Hepatic stellate cell (primary cell): ENCODE measurements at regions not wholly inside any gene's neighbourhood (a gene's known extent, or its start where the extent isn't known, plus 50 kb on each side); places are given as distances from the start of the nearest gene placed in this dataset.
A peak's percentile ranks its signal among the peaks of the same experiment; 100 is the strongest.

Source experiments
- DNase-seq: peaks from one replicate; pipeline ENCODE4 v3.0.0; 2011; ENCODE audit warnings: low spot score

DNA sequence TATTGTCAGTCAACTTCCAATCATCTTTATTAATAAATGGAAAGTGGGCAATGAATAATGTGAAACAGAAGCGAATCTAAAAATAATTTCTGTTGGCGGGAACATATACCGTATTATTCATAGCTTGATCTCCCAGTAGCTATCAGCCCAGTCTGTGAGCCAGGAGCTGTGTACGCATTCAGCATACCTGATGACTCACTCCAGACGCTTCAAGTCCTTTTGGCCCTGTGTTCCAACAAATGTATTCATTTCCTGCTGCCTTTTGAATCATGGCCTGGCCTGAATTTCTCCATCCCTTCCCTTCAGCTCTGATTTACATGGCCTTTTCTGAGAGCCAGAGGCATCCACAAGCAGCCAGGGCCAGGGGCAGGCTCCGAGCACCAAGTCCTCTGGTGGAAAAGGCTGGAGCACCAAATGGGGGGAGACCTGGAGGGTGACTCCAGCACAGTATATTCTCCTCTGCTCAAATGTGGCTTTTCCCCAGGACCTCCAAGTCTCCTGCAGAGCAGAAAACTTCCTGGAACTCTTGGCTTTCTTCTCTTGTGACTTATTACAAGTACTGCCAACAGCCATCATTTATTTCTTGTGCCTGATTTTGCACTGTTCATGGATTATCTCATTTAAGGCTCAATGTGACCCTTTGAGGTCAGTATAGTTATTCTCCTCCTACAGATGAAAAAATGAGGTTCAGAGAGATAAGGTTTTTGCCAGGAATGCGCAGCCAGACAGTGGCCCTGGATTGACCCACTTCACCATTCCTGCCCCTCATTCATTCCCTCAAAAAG, 108.7 kb downstream of the EN1 start:
- DNase-seq = peak; percentile 74

DNA sequence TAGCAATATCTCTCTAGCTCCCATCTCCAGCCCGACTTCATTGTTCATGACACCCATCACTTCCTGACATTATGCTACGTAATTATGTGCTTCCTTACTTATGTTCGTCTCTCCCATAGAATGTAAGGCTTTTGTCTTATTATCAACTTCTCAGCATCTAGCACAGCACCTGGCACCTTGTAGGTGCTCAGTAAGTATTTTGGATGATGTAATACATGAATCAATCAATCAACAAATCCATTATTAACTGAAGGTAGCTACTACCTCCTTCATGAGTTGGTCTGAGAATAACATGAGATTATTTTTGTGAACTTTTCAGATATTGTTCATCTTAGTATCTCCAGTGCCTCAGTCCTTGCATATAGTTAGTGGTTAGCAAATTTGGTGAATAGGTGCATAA, 109.3 kb downstream of the EN1 start:
- no peak for DNase-seq

DNA sequence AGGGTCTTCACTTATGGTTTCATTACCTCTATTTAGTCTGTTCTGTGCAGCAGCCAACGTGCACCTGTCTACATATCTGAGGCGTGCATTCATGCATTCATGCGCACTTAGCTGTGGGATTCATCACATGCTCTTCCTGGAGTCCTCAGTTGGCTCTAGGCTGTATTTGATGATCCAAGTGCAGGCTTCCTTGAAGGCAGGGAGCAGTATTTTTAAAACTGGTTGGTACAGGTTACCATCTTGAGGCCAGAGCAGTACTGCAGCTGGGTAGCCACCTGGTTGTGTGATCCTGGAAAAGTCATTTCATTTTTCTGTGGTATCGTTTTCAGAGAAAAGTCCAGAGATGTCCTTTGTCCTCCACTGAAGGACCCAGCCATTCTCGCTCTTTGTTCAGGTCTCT, 109.8 kb downstream of the EN1 start:
- no peak for DNase-seq

DNA sequence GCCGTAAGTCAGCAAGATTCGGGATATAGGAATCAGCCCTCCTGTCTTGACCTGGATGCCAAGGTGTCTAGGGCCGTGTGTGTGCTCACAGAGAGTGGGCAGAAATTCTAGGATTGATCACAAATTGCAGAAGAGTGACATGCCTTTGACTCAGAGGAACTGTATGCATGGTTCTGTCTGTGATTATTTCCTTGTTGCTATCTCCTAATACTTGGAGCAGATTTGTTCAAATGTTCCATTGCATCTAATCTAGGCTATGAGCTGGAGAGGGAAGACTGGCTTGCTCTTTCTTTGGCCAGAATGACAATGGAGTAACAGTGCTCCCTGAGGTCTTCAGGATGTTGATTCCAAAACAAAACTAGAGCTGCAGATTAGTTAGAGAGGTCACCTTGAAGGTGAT, 115.0 kb downstream of the EN1 start:
- no peak for DNase-seq

DNA sequence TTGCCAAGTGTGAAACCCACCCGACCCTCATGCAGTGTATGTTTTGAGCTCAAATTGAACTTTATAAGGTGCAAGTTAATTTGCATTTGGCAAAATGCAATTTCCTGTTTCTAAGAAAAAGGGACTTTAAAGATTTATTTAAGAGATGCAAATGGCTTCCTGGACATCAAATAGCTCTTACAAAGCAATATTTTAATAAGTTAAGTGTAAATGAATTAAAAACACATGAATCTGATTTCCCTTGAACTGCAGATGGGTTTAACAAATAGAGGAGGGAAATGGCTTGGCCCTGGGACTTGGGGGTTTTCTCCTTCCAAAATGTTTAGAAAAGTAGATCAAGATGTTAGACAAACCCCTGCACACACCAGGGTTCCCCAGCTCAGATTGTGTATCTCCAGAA, 116.0 kb downstream of the EN1 start:
- no peak for DNase-seq

DNA sequence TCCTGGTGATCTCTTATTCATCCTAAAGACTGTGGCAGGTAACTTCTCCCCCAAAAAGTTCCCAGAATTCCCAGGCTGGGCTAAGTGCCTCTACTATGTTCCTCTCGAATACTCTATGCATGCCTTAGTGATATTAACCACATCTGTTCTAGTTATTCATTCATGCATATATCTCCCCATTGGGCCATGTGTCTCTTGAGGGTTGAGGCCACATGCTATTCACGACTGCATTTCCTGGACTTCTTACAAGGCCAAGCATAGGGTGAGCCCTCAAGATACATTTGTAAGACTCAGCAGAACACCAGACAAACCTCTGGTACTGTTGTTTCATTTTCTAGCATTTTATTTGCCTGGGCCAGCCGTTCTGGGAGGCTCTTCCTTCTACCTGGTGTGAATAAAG, 117.0 kb downstream of the EN1 start:
- DNase-seq = no peak

DNA sequence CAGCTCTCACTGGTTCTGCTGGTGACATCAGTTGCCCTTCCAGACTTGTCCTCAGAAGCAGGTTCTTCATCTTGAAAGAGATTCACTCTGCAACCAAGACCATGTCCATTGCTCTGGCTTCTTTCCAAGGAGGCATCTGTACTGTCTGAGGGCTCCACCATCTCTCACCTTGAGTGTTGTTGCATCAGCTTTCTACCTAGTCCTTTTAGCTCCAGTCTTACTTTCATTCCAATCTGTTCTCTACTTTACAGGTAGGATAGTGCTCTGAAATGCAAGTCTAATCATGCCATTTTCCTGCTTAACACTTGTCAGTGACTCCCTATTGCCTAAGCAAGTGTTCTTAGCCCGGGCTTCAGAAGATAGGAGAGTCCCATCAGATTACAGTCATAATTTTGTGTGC, 117.7 kb downstream of the EN1 start:
- DNase-seq = no peak

DNA sequence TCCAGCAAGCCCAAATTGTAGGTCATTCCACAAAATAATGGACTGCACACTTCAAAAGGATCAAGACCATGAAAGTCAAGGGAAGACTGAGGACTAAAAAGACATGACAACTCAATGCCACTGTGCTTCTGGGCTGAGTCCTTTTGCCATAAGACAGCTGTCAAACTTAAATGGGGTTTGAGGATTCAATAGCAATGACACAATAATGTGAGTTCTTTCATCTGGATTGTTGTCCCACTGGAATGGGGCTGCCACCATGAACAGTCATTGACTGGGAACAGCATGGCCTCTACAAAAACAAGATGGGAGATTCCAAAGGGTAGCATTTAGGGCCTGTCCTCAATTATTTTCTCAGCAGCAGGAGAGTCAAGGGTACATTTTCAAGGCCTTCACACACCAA, 118.5 kb downstream of the EN1 start:
- DNase-seq = no peak

DNA sequence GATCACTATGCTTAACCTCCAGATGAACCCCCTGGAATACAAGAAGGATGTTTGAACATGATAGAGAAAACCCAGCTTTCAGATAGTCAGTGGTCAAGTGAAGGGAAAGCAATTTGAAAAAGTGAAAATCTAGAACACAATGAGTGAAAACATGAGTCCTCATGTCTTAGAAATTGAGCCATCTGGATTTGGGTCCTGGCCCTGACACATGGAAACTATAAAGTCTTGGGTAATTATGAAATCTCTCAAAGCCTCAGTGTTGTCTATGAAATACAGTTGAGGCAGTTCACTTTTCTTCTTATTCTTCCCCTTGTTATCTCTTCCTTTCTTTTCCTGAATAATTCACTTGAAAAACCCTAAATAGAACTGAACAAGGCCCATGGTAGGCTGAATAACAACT, 120.6 kb downstream of the EN1 start:
- no peak for DNase-seq

DNA sequence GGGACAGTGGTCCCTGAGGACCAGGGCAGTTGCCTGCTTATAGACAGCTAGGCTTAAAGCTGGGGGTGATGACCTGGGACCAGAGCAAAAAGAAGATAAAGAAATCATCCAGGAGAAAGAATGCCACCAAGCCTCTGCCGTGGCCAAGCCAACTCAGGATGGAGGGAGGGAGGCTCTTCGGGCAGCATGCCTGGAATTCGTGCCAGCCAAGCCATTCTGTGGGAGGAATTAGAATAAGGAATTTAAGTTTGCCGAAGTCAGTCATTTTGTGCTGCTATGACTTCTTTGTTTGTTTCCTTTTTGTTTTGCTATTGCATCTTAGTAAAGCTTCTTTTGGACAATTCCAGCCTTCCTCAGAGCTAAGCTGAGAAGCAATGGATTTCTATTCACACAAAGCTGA, 124.1 kb downstream of the EN1 start:
- no peak for DNase-seq

DNA sequence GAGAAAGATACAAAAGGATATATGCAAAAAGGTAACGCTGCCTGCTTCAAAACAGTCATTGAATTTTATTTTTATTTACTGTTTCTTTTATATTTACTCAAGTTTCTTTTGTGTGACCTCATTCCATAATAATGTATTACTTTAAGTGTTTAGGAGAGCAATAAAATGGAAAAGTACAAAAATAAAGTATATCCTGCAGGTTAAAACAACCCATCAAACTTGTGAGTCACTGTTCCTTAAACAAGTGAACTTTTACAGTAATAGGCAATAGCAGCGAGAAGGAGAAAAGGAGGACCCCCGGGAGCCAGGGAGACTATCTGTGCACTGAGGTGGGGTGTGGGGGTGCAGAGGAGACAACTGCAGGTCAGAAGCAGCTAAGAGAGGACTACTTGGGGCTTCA, 124.5 kb downstream of the EN1 start:
- no peak for DNase-seq

DNA sequence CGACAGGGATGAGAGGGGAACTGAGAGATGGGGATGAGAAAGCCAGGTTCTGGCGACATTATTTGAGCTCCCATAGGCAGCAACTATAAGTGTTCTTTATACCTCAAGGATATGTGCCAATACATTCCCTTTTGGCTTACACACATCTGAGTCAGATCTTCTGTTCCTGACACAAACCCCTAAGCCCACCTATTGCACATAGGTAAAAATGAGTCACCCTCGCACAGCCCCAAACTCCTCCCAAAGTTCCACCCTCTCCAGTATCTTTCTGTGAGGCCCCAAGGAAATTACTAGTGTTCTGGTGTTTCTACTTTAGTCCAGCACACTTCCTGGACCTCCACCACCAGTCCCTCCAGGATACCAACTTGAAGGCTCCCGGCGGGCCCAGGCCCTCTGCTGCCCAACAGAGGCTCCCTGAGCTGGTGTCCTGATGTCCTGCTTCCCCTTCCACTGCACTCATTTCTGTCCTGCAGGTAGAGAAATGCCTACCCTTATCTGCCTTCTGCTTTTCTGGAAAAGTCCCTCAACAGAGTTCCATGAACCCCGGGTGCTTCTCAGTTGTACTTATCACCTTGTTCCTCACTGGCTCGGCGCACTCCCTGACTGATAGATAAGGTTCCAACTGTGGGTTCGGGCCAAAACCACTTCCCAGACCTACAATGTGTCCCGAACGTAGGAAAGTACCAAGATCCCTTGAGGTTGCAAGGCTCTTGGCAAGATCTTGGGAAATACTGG, 125.5 kb downstream of the EN1 start:
- no peak for DNase-seq

DNA sequence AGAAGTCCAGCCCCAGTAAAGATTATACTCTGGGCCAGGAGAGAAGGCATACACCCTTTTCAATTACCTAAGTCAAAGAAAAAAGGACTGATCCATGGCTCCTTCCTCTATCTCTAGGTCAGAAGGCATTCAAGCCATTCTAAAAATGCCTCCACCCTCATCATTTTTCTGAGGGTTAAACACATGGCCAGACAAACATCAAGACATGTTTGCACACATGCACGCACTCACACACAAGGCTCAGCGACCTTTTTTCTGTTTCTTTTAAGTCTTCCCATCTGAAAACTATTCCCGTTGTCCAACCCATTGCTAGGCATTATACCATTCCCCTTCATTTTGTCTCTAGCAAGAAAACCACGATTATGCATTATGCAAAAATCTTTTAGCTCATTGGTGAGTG, 126.6 kb downstream of the EN1 start:
- DNase-seq = no peak

DNA sequence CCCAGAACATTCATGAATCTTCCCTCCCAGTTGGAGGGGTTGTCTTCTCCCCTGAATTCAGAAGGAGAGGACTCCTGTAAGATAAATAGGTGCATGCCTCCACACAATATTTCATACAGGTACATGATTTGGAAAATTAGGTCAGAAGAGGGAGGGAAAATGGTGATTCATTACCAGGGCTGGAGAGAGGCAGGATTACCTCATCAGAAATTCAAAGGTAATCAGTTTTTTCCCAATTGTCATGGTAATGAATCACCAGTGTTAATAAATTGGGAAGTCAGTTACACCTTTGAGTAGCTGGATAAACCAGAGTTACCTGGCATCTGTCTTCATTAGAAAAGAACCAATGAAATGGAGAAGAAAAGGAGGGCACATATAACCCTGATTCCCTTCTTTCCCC, 128.5 kb downstream of the EN1 start:
- no peak for DNase-seq

DNA sequence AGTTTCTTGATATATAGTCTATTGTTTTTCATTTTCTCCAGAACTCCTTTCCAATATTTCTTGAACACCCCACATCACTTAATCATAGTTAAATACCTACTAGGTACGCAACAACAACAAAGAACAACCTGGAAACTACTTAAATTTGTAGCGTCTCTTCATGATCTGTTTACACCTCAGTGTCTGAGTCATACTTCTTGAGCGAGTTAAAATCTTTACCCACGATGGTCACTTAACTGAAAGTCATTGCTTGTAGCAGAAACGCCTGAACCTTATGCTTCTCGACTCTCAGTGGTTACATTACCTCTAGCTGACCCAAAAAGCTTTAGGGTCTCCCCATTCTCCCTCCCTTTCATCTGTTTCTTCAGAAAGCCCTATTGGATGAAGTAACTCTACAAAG, 131.3 kb downstream of the EN1 start:
- no peak for DNase-seq

DNA sequence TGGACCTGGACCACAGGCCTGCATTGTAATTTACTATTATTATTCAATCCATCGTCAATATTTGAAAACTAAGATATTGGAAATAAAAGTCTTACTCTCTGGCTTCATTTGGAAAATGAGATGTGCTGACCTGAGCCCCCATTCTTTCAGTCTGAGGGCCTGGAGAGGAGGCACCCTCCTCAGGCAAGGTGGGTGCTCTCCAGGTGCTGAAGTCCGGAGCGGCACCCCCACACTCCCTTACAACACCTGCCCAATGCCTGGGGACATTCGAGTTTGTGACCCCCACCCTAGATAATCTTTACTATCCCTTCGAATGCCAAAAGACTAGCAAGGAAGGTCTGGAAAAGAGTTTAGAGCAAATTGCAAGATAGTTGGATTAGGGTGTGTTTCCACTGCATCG, 133.3 kb downstream of the EN1 start:
- no peak for DNase-seq

DNA sequence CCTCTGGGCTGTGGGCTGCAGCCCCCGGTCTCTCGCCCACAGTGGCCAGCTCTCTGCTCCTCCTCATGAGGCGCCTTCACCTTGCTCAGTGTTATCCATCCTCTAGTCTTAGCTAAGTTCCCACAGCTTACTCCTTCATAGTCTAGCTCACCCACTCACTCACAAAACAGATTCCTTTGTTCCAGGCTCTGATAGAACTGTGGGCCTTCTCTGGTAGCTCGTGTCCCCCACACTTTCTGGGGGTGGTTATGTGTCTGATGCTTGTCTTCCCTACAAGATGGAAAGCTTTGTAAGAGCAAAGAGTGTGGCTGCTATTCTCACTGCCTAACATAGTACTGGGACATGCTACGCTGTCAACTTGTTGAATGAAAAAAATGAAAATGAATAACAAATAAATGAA, 135.8 kb downstream of the EN1 start:
- DNase-seq = no peak

DNA sequence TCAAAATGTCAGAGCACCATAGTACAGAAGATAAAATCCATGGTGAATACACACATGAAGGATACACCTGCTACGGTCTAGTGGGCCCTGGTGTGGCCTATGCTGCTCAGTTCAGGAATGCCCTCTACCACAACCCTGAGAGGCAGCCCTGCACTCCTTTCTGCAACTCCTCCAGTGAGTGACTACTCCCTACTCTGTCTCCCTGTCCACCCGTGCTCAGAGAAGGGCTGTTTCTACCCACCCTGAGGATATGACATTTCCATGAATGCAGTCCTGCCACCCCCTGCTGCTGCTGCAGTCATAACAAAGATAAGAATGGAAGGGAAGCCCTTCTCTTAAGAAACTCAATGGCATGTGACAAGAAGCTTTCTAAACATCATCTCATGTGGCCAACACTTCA, 137.0 kb downstream of the EN1 start:
- DNase-seq = no peak

DNA sequence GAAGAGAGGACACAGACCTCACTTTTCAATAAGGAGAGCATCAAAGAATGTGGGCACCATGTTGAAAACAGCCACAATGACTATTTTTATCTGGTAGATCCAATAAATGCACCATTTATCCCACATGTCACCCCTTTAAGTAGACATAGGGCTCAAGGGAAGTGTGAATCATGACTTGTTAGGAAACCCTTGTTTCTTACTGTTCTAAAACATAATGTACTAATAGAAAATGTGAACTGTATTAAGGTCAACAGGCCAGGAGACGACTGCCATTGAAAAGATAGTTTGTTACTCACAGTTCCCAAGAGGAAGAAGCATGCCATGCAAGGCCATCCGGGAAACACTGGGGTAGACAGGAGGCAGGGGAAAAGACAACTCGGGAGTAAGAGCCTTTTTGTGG, 137.7 kb downstream of the EN1 start:
- no peak for DNase-seq

DNA sequence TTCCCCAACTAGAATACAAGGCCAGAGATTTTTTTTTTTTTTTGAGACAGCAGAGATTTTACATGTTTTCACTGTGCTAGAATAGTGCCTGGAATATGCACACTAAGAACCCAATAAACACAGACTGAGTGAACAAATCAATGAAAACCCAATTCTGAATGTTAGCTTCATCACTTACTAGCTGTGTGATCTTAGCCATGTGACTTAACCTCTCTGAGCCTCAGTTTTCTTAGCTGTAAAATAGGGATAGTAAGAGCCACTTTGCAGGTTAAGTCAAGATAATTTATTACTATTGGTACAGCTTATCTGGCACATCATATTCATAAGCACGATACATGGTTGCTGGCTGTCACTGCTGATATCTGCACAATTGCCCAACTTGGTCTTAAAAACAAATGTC, 140.6 kb downstream of the EN1 start:
- DNase-seq = no peak

DNA sequence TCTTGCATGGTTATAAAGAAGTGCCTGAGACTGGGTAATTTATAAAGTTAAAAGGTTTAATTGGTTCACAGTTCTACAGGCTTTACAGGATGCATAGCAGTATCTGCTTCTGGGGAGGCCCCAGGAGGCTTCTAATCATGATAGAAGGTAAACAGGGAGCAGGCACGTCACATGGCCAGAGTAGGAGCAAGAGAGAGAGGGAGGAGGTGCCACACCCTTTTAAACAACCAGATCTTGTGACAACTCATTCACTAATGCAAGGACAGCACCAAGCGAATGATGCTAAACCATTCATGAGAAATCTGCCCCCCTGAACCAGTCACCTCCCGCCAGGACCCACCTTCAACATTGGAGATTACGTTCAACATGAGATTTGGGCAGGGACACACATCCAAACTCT, 141.1 kb downstream of the EN1 start:
- DNase-seq = no peak

DNA sequence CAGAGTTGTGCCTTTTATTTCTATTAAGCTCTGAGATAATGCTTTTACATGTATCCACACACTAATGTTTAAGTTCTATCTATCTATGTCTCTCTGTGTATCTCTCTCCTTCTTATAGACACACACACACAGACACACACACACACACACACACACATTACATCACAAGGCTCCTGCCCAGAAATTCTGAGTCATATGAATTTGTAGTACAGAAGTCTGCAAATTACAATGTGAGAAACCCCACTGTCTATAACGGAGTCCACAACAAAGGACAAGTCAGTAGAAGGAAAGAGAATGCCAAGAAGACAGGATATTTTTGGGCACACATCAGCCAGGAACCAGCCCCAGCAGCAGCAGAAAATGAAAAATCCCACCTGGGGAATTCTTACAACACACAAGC, 142.4 kb downstream of the EN1 start:
- DNase-seq = no peak

DNA sequence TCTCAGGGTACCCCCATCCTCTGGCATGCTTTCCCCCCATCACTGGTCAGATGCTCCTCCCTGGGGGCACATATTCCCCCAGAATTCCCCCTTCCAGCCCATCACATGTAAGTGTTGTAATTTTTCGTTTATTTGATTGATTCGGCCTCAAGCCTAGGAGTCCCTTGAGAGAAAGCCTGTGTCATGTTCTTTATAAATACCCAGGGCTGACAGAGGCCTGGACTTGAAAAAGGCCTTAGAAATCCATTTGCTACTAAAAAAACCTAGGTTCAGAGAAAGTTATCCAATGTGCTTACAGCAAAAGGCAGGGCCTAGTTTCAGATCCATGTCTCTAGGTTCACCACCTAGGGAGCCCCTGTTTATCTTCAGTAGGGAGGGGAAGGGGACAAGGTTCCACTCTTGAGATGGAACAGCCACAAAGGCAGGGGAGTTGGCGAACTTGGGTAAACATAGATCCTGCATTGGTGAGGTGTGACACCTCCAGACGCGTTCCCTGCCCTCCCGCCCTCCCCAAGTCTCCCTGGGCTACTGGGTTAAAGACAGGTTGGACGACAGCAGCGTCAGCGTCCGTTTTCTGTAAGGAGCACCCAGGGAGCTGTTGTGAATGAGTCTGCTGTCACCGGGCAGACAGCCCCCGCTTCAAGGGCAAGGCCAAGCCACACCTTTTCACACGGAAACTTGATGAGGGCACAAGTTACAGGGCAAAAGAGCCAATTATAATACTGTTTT, 147.8 kb downstream of the EN1 start:
- no peak for DNase-seq
